K562 (cell line): ENCODE measurements at regions not wholly inside any gene's neighbourhood (a gene's known extent, or its start where the extent isn't known, plus 50 kb on each side); places are given as distances from the start of the nearest gene placed in this dataset.

ENCODE experiments used
- ATAC-seq: fragments of 200-7000 bp; cut with Tn5 transposase; 3 replicates; pipeline ENCODE4 v1.9.1; 2020; ENCODE audit warnings: moderate library complexity
- BruUV-seq: library from RNA; stranded (reverse); fragments of 400-500 nt; replicated peaks from 2 replicates; lab custom pipeline; 2021; lab: Mats Ljungman, UMichigan
- CTCF ChIA-PET: fragments of 300-600 bp; formaldehyde crosslinking; extraction: SDS; loops from one replicate; lab custom pipeline; 2021; ENCODE audit warnings: low intra/inter-chr PET ratio; lab: Yijun Ruan, JAX
- POLR2A ChIA-PET: fragments of 300-600, 350-650 bp; sonication (Branson Sonifier 250); formaldehyde crosslinking; extraction: SDS; loops from one replicate; lab custom pipeline; 2021; ENCODE audit warnings: antibody characterized with exemption, inconsistent platforms; lab: Yijun Ruan, JAX
- DNase-seq, 4 experiments: peaks; one replicate each; pipeline versions ENCODE4 v3.0.0 to v3.0.0-alpha.2; 2011 to 2018; ENCODE audit warnings: low spot score in 3 of 4, mixed read lengths in 3 of 4; ENCODE audit errors: extremely low read depth in 1 of 4
- FAIRE-seq: peaks from 2 replicates; lab custom pipeline; 2011; peaks lifted over from hg19 to GRCh38; lab: Jason Lieb, UNC
- H2AFZ ChIP-seq: 2 replicates; pipeline ENCODE4 v1.6.0; 2011; ENCODE audit warnings: low read depth, low read length, control low read depth, inconsistent platforms
- H3K27ac ChIP-seq: fragments of 200-600 bp; 3 replicates; pipeline ENCODE4 v1.8.0; 2011; ENCODE audit warnings: low read depth, mild to moderate bottlenecking, control low read depth, inconsistent platforms, low read length, moderate library complexity, mixed read lengths; ENCODE audit errors: extremely low read depth
- H3K27me3 ChIP-seq, 2 experiments: fragments of 300-600 bp in 1 of 2; 2 replicates in 1 of 2; 3 replicates in 1 of 2; pipeline versions ENCODE4 v1.6.0 to v1.8.0; 2011; ENCODE audit warnings: inconsistent platforms in 2 of 2, low read length in 2 of 2, mild to moderate bottlenecking in 1 of 2, mixed read lengths in 1 of 2, moderate library complexity in 1 of 2; ENCODE audit not compliant: control insufficient read depth in 2 of 2, insufficient read depth in 2 of 2
- H3K36me3 ChIP-seq: fragments of 300-600 bp; 3 replicates; pipeline ENCODE4 v1.8.0; 2011; ENCODE audit warnings: mild to moderate bottlenecking, low read length, inconsistent platforms; ENCODE audit not compliant: control insufficient read depth, insufficient read depth
- H3K4me1 ChIP-seq, 2 experiments: fragments of 200-600 bp in 1 of 2; replicated peaks in 1 of 2; 2 replicates in 1 of 2; 3 replicates in 1 of 2; pipeline versions ENCODE4 v1.5.1 to v1.8.0; 2011; ENCODE audit warnings: inconsistent platforms in 2 of 2, low read length in 2 of 2, mild to moderate bottlenecking in 1 of 2, mixed read lengths in 1 of 2, moderate library complexity in 1 of 2; ENCODE audit not compliant: control insufficient read depth in 2 of 2, insufficient read depth in 2 of 2
- H3K4me2 ChIP-seq: 2 replicates; pipeline ENCODE4 v1.6.1; 2011; ENCODE audit warnings: low read length, control low read depth, inconsistent platforms, mixed read lengths; ENCODE audit not compliant: insufficient read depth
- H3K4me3 ChIP-seq: fragments of 200-600 bp; sonication (generic), shearing (Covaris generic); 2 replicates; pipeline ENCODE4 v1.5.1; 2016; ENCODE audit warnings: control low read depth, inconsistent platforms
- H3K79me2 ChIP-seq: fragments of 200-600 bp; 3 replicates; pipeline ENCODE4 v1.8.0; 2011; ENCODE audit warnings: low read length, inconsistent platforms; ENCODE audit not compliant: control insufficient read depth, insufficient read depth
- H3K9ac ChIP-seq, 2 experiments: 2 replicates each; pipeline versions ENCODE4 v1.6.0 to v1.6.1; 2011; ENCODE audit warnings: low read depth in 2 of 2, low read length in 2 of 2, control low read depth in 1 of 2, inconsistent platforms in 1 of 2, mild to moderate bottlenecking in 1 of 2, mixed read lengths in 1 of 2; ENCODE audit not compliant: insufficient read depth in 1 of 2
- H3K9me1 ChIP-seq: one replicate; pipeline ENCODE4 v1.6.0; 2011; ENCODE audit warnings: inconsistent platforms, mild to moderate bottlenecking, low read length, moderate library complexity; ENCODE audit not compliant: control insufficient read depth, insufficient read depth
- H3K9me3 ChIP-seq: replicated peaks from 2 replicates; pipeline ENCODE4 v1.5.1; 2011; ENCODE audit warnings: low read depth, low read length, inconsistent platforms; ENCODE audit not compliant: control insufficient read depth, insufficient read depth
- H4K20me1 ChIP-seq: replicated peaks from 2 replicates; pipeline ENCODE4 v1.6.1; 2011; ENCODE audit warnings: low read length, inconsistent platforms, mixed read lengths; ENCODE audit not compliant: control insufficient read depth, insufficient read depth
- C11orf30 ChIP-seq: fragments of 450-650 bp; IDR thresholded peaks from 2 replicates; pipeline ENCODE4 v1.6.1; 2016; ENCODE audit warnings: low read depth, mild to moderate bottlenecking
- DNMT1 ChIP-seq: fragments of 450-650 bp; IDR thresholded peaks from 2 replicates; pipeline ENCODE4 v1.6.1; 2016; ENCODE audit warnings: antibody characterized with exemption, mild to moderate bottlenecking
- E2F3 ChIP-seq: fragments of 250-450 bp; sonication (Bioruptor Pico); IDR thresholded peaks from 2 replicates; pipeline ENCODE4 v1.4.0; 2020; ENCODE audit warnings: mild to moderate bottlenecking
- GABPB1 ChIP-seq: sonication (generic); formaldehyde crosslinking; IDR thresholded peaks from 2 replicates; pipeline ENCODE4 v1.8.0; 2022; ENCODE audit warnings: mild to moderate bottlenecking, missing genetic modification reagents
- HLTF ChIP-seq: fragments of 450-650 bp; IDR thresholded peaks from 2 replicates; pipeline ENCODE4 v1.6.1; 2016
- KAT7 ChIP-seq: sonication (generic); formaldehyde crosslinking; IDR thresholded peaks from 2 replicates; pipeline ENCODE4 v1.8.0; 2022; ENCODE audit warnings: missing genetic modification reagents, mild to moderate bottlenecking, borderline replicate concordance
- MAFF ChIP-seq: IDR thresholded peaks from 2 replicates; pipeline ENCODE4 v1.6.1; 2012; ENCODE audit warnings: low read length, improper control_type of control experiment
- MAFG ChIP-seq: fragments of 450-650 bp; conservative IDR thresholded peaks from 2 replicates; pipeline ENCODE4 v1.6.1; 2016; ENCODE audit warnings: missing genetic modification characterization, missing compliant biosample characterization
- MEF2D ChIP-seq: conservative IDR thresholded peaks from 2 replicates; pipeline ENCODE4 v1.6.1; 2016; ENCODE audit warnings: low read depth, missing genetic modification characterization, missing compliant biosample characterization
- MXI1 ChIP-seq: IDR thresholded peaks from 2 replicates; pipeline ENCODE4 v1.6.1; 2011; ENCODE audit warnings: low read depth, mild to moderate bottlenecking, improper control_type of control experiment, low read length
- RBM25 ChIP-seq: fragments of 200-400 bp; formaldehyde crosslinking; IDR thresholded peaks from 2 replicates; pipeline ENCODE4 v1.6.1; 2018; ENCODE audit warnings: low read length, low read depth, moderate library complexity; ENCODE audit not compliant: severe bottlenecking
- SIN3A ChIP-seq, 2 experiments: fragments of 150-350 bp in 1 of 2; IDR thresholded peaks; 2 replicates each; pipeline ENCODE4 v1.6.1; 2011 to 2016; ENCODE audit warnings: borderline replicate concordance in 2 of 2, low read depth in 2 of 2, low read length in 2 of 2, mild to moderate bottlenecking in 2 of 2, moderate library complexity in 2 of 2; ENCODE audit not compliant: control insufficient read depth in 1 of 2
- ZBED1 ChIP-seq: IDR thresholded peaks from 2 replicates; pipeline ENCODE4 v1.6.1; 2014
- ZNF316 ChIP-seq: fragments of 450-650 bp; IDR thresholded peaks from 2 replicates; pipeline ENCODE4 v1.6.1; 2016
- ZNF695 ChIP-seq: fragments of 450-650 bp; formaldehyde crosslinking; IDR thresholded peaks from 2 replicates; pipeline ENCODE4 v1.4.0; 2020; ENCODE audit warnings: mild to moderate bottlenecking, moderate library complexity
- in situ Hi-C: fragments of 300-500 bp; cut with MboI; formaldehyde crosslinking; loops from 4 replicates; pipeline ENCODE4 v1.15.0; 2018; ENCODE audit warnings: inconsistent platforms, mixed read lengths
- intact Hi-C: fragments of 100-400 bp; cut with micrococcal nuclease; formaldehyde crosslinking; loops from 2 replicates; pipeline ENCODE4 v1.14.2; 2022

- no peak overlapping the region for H3K4me2 ChIP-seq
- H3K9me1 ChIP-seq: no peaks in the 10 kb centered on the region
- ChIA-PET POLR2A (no interaction called here), CTCF (no interaction called here)
- TF ChIP-seq ZBED1 (no peak), MAFG (tag) (no peak), GABPB1 (no peak), MAFF (peak; percentile 27), E2F3 (CRISPR knock-in tag) (no peak), C11orf30 (0 out of 2 replicates have a peak, but pooled peaks have one; percentile 38), KAT7 (CRISPR knock-in tag) (no peak), MEF2D (tag) (no peak), DNMT1 (no peak), MXI1 (no peak), SIN3A (IDR thresholded peaks at IDR 0.05; ENCODE audit: borderline replicate concordance in 2 of 2, control insufficient read depth in 1 of 2, low read depth in 2 of 2, low read length in 2 of 2) (no peak), ZNF695 (CRISPR knock-in tag) (no peak), HLTF (no peak), RBM25 (peak; percentile 22), ZNF316 (peak; percentile 45; the same call in 1 of the 2 replicates)
- no peak overlapping the region for H3K9ac ChIP-seq
- H3K36me3 ChIP-seq: no peaks in the 10 kb centered on the region
- DNase-seq (no peak), FAIRE-seq (no peak), ATAC-seq (no peak)
- no peaks in the 10 kb centered on the region for H3K9me3 ChIP-seq
- no peak overlapping the region for H3K27ac ChIP-seq
- no peaks in the 10 kb centered on the region for H3K27me3 ChIP-seq
- H4K20me1 ChIP-seq: no peaks in the 10 kb centered on the region
- intact Hi-C loops (no loop called here), in situ Hi-C loops (no loop called here)
- H3K4me1 ChIP-seq: no peaks in the 10 kb centered on the region
- no peaks in the 10 kb centered on the region for H3K79me2 ChIP-seq
- no peak overlapping the region for H2AFZ ChIP-seq
- H3K4me3 ChIP-seq: no peak overlapping the region
- no TSS peak for BruUV-seq
These were observed 647.0 kb upstream of the CFAP20DC start for GRCh38 chr3:59696783-59697182.
